ENCODE measurements at regions not wholly inside any gene's neighbourhood (a gene's known extent, or its start where the extent isn't known, plus 50 kb on each side); places are given as distances from the start of the nearest gene placed in this dataset.

GRCh38 chr4:182968917-182969650 is 51.9 kb upstream of the DCTD start:
- Histone ChIP-seq H3K9me3 (no peaks in the 10 kb centered on the region), H3K27me3 (no peaks in the 10 kb centered on the region), H3K4me1 (no peaks in the 10 kb centered on the region), H3K4me3 (ENCODE audit: low read depth, low read length) (no peak overlapping the region), H3K36me3 (no peaks in the 10 kb centered on the region)
- no peak for TF ChIP-seq CTCF (IDR thresholded peaks at IDR 0.05; ENCODE audit: low read depth, low read length)
- no peak for DNase-seq

- H3K36me3 ChIP-seq = no peaks in the 10 kb centered on the region
- H3K4me1 ChIP-seq = no peaks in the 10 kb centered on the region
- no peaks in the 10 kb centered on the region for H3K9me3 ChIP-seq
- no peak overlapping the region for H3K4me3 ChIP-seq (ENCODE audit: low read depth, low read length)
- no peak for DNase-seq
- H3K27me3 ChIP-seq = no peaks in the 10 kb centered on the region
- no peak for TF ChIP-seq CTCF (IDR thresholded peaks at IDR 0.05; ENCODE audit: low read depth, low read length)
Observed at GRCh38 chr4:182967403-182967802, 50.2 kb upstream of the DCTD start.
